SK-N-SH treated with all-trans-retinoic acid at 6 μM for 48 hours (cell line): ENCODE measurements at regions not wholly inside any gene's neighbourhood (a gene's known extent, or its start where the extent isn't known, plus 50 kb on each side); places are given as distances from the start of the nearest gene placed in this dataset.

Experiments
- CREB5 ChIP-seq: fragments of 250-450 bp; sonication (Bioruptor Pico); IDR thresholded peaks from 2 replicates; pipeline ENCODE4 v1.5.1; 2020; ENCODE audit warnings: low read depth, mild to moderate bottlenecking, moderate library complexity
- CSDC2 ChIP-seq: fragments of 250-450 bp; sonication (Bioruptor Pico); IDR thresholded peaks from 2 replicates; pipeline ENCODE4 v1.5.0; 2020; ENCODE audit warnings: mild to moderate bottlenecking, moderate library complexity
- ISL1 ChIP-seq: fragments of 250-450 bp; sonication (Bioruptor Pico); IDR thresholded peaks from 2 replicates; pipeline ENCODE4 v2.1.2; 2022; ENCODE audit warnings: mild to moderate bottlenecking, moderate library complexity
- PPARA ChIP-seq: fragments of 250-450 bp; sonication (Bioruptor Pico); IDR thresholded peaks from 2 replicates; pipeline ENCODE4 v1.5.0; 2020; ENCODE audit warnings: mild to moderate bottlenecking, borderline replicate concordance
- TCF4 ChIP-seq: fragments of 250-450 bp; sonication (Bioruptor Pico); IDR thresholded peaks from 2 replicates; pipeline ENCODE4 v1.8.0; 2021; ENCODE audit warnings: mild to moderate bottlenecking, moderate library complexity, borderline replicate concordance
- ZC3H10 ChIP-seq: fragments of 250-450 bp; sonication (Bioruptor Pico); IDR thresholded peaks from 2 replicates; pipeline ENCODE4 v1.5.1; 2021; ENCODE audit warnings: mild to moderate bottlenecking, moderate library complexity

GRCh38 chr2:129437725-129438124 lies 541.7 kb upstream of the RAB6C start:
- no peak for TF ChIP-seq CSDC2
- no peak for TF ChIP-seq ISL1 (CRISPR knock-in tag)
- no peak for TF ChIP-seq TCF4 (CRISPR knock-in tag)
- TF ChIP-seq ZC3H10 (CRISPR knock-in tag) = no peak
- no peak for TF ChIP-seq PPARA (CRISPR knock-in tag)
- TF ChIP-seq CREB5 (CRISPR knock-in tag) = no peak
